Activated CD4-positive, alpha-beta T cell treated with anti-CD3 and anti-CD28 coated beads for 36 hours (primary cell): ENCODE measurements at regions not wholly inside any gene's neighbourhood (a gene's known extent, or its start where the extent isn't known, plus 50 kb on each side); places are given as distances from the start of the nearest gene placed in this dataset.

Experiments
- ATAC-seq: fragments of 200-7000 bp; cut with Tn5 transposase; one replicate; pipeline ENCODE4 v1.10.0; 2021; ENCODE audit warnings: mild to moderate bottlenecking, moderate library complexity
- CTCF ChIA-PET: fragments of 350-600 bp; sonication (Branson Sonifier 250); formaldehyde crosslinking; loops from one replicate; lab custom pipeline; 2021; ENCODE audit warnings: antibody characterized with exemption; lab: Charles Lee
- POLR2A ChIA-PET: fragments of 350-600 bp; sonication (Branson Sonifier 250); formaldehyde crosslinking; loops from one replicate; lab custom pipeline; 2021; ENCODE audit warnings: antibody characterized with exemption, inconsistent platforms; lab: Charles Lee
- DNase-seq: peaks from one replicate; pipeline ENCODE4 v3.0.0-alpha.2; 2020
- H3K27ac Mint-ChIP-seq: one replicate; pipeline ENCODE4 v1.8.0; 2021; ENCODE audit warnings: mixed read lengths
- H3K27me3 Mint-ChIP-seq: one replicate; pipeline ENCODE4 v1.8.0; 2021; ENCODE audit warnings: mixed read lengths
- H3K36me3 Mint-ChIP-seq: one replicate; pipeline ENCODE4 v1.8.0; 2021; ENCODE audit warnings: low read depth, mixed read lengths
- H3K4me1 Mint-ChIP-seq: one replicate; pipeline ENCODE4 v1.8.0; 2021; ENCODE audit warnings: mixed read lengths
- H3K4me3 Mint-ChIP-seq: one replicate; pipeline ENCODE4 v1.8.0; 2021; ENCODE audit warnings: mild to moderate bottlenecking, moderate library complexity, mixed read lengths
- H3K9me3 Mint-ChIP-seq: one replicate; pipeline ENCODE4 v1.8.0; 2021; ENCODE audit warnings: low read depth, mixed read lengths
- intact Hi-C, 2 experiments: fragments of 100-400 bp; cut with DNase I in 1 of 2; cut with micrococcal nuclease in 1 of 2; formaldehyde crosslinking; loops; one replicate each; pipeline versions ENCODE4 v1.14.2 to v1.15.1; 2022 to 2024; cut with DNase I, micrococcal nuclease

DNA sequence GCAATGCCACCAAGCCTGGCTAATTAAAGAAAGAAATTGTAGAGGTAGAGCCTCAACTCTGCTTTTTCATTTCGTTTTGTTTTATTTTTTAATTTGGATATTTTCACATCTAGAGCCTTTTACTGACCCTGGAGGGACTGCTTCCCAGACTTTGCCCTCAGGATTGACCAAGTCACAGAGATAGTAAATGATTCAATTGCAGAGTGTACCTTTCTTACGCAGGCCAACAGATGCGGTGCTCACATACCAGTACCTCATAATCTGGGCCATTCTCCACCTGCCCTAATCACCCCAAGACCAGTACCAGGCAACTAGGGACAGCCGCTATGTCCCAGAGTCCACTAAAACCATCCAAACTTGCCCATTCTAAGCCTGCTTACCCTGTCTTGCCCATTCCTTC is 110.8 kb downstream of the DDX1 start:
- Mint-ChIP-seq H3K9me3 (no peaks in the 10 kb centered on the region), H3K4me3 (no peak overlapping the region), H3K4me1 (no peaks in the 10 kb centered on the region), H3K27ac (no peak overlapping the region), H3K36me3 (no peaks in the 10 kb centered on the region), H3K27me3 (peaks cover 3% of the 10 kb centered on the region)
- DNase-seq: no peak
- intact Hi-C loops: no loop called here
- ChIA-PET POLR2A (no interaction called here), CTCF (no interaction called here)
- no peak for ATAC-seq

GRCh38 chr2:15703365-15703869 is 111.7 kb downstream of the DDX1 start:
- ATAC-seq: no peak
- H3K4me1 Mint-ChIP-seq: no peaks in the 10 kb centered on the region
- no peak overlapping the region for H3K4me3 Mint-ChIP-seq
- intact Hi-C loops: no loop called here
- POLR2A ChIA-PET: no interaction called here
- no peak for DNase-seq
- CTCF ChIA-PET: no interaction called here
- H3K36me3 Mint-ChIP-seq: no peaks in the 10 kb centered on the region
- H3K27ac Mint-ChIP-seq: no peak overlapping the region
- no peaks in the 10 kb centered on the region for H3K9me3 Mint-ChIP-seq
- H3K27me3 Mint-ChIP-seq: peaks cover 3% of the 10 kb centered on the region

GRCh38 chr2:15704086-15704787 is 112.6 kb downstream of the DDX1 start:
- DNase-seq (no peak), ATAC-seq (no peak)
- Mint-ChIP-seq H3K36me3 (no peaks in the 10 kb centered on the region), H3K27ac (no peak overlapping the region), H3K9me3 (no peaks in the 10 kb centered on the region), H3K4me1 (no peaks in the 10 kb centered on the region), H3K27me3 (peaks cover 3% of the 10 kb centered on the region), H3K4me3 (no peak overlapping the region)
- intact Hi-C loops: no loop called here
- CTCF ChIA-PET: no interaction called here
- POLR2A ChIA-PET: interaction anchor here (0.6 kb wide), 1 partner anchor 297 kb away, joined by 3 read pairs; no protein-coding TSS in a partner anchor

- no peak for ATAC-seq
- ChIA-PET CTCF (no interaction called here), POLR2A (no interaction called here)
- Mint-ChIP-seq H3K27me3 (peaks cover 3% of the 10 kb centered on the region), H3K9me3 (no peaks in the 10 kb centered on the region), H3K27ac (no peak overlapping the region), H3K36me3 (no peaks in the 10 kb centered on the region), H3K4me3 (no peak overlapping the region), H3K4me1 (no peaks in the 10 kb centered on the region)
- no peak for DNase-seq
- intact Hi-C loops: no loop called here
Observed at GRCh38 chr2:15704788-15705115, 113.1 kb downstream of the DDX1 start.

DNA sequence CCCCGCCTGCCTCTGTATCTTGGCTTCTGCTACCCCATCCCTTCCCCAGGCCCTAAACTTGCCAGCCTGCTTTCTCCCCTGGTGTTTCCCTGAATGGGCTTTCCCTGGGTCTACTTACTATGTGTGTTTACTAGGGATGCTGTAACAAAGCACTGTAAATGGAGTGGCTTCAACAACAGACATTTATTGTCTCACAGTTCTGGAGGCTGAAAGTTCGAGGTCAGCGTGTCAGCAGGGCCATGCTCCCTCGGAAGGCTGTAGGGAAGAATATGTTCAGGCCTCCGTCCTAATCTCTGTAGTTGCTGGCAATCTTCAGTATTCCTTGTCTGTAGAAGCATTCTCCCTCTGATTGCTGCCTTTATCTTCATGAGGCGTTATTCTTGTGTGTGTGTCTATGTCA is 113.6 kb downstream of the DDX1 start:
- ATAC-seq (no peak), DNase-seq (no peak)
- no peaks in the 10 kb centered on the region for H3K9me3 Mint-ChIP-seq
- no peaks in the 10 kb centered on the region for H3K36me3 Mint-ChIP-seq
- no peaks in the 10 kb centered on the region for H3K4me1 Mint-ChIP-seq
- H3K27me3 Mint-ChIP-seq: peaks cover 3% of the 10 kb centered on the region
- no peak overlapping the region for H3K4me3 Mint-ChIP-seq
- ChIA-PET POLR2A (no interaction called here), CTCF (no interaction called here)
- H3K27ac Mint-ChIP-seq: no peak overlapping the region
- intact Hi-C loops: no loop called here

- H3K27me3 Mint-ChIP-seq: peaks cover 3% of the 10 kb centered on the region
- ChIA-PET POLR2A (no interaction called here), CTCF (no interaction called here)
- DNase-seq: no peak
- H3K36me3 Mint-ChIP-seq: no peaks in the 10 kb centered on the region
- no peak overlapping the region for H3K27ac Mint-ChIP-seq
- H3K9me3 Mint-ChIP-seq: no peaks in the 10 kb centered on the region
- no peak for ATAC-seq
- no peak overlapping the region for H3K4me3 Mint-ChIP-seq
- intact Hi-C loops: no loop called here
- H3K4me1 Mint-ChIP-seq: no peaks in the 10 kb centered on the region
Observed at GRCh38 chr2:15705839-15706386, 114.2 kb downstream of the DDX1 start.

GRCh38 chr2:15706424-15706823 is 114.8 kb downstream of the DDX1 start:
- Mint-ChIP-seq H3K27me3 (peaks cover 3% of the 10 kb centered on the region), H3K36me3 (no peaks in the 10 kb centered on the region), H3K9me3 (no peaks in the 10 kb centered on the region), H3K4me3 (no peak overlapping the region), H3K27ac (no peak overlapping the region), H3K4me1 (no peaks in the 10 kb centered on the region)
- no peak for DNase-seq
- ChIA-PET POLR2A (no interaction called here), CTCF (no interaction called here)
- ATAC-seq: no peak
- intact Hi-C loops: no loop called here

DNA sequence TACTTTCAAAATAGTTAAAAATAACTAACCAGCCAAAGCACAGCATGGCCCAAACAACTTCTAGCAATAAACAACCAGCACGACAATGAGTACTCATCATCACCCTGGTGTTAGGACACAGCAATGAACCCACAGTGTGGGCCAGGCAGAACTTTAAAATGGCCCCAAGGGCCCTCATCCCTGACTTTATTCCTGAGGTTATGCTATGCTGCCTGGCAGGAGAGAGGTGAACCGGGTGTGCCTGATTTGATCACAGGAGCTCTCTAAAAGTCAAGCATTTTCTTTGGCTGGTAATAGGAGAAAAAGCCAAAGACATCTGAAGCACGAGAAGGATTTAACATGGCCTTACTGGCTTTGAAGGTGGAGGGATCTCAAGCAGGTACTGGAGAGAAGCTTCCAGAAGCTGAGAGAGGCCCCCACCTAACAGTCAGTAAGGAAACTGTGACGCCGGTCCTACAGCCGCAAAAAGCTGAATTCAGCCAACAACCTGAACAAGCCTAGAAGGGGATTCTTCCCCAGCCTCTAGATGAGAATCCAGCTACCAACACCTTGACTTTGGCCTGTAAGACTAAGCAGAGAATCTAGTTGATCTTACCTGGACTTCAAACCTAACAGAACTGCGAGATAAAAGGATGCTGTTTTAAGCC is 115.4 kb downstream of the DDX1 start:
- CTCF ChIA-PET: no interaction called here
- no peak overlapping the region for H3K27ac Mint-ChIP-seq
- no peak overlapping the region for H3K4me3 Mint-ChIP-seq
- no peaks in the 10 kb centered on the region for H3K4me1 Mint-ChIP-seq
- H3K27me3 Mint-ChIP-seq: peaks cover 5% of the 10 kb centered on the region
- H3K36me3 Mint-ChIP-seq: no peaks in the 10 kb centered on the region
- POLR2A ChIA-PET: no interaction called here
- intact Hi-C loops: no loop called here
- no peaks in the 10 kb centered on the region for H3K9me3 Mint-ChIP-seq
- DNase-seq: no peak
- ATAC-seq: no peak

DNA sequence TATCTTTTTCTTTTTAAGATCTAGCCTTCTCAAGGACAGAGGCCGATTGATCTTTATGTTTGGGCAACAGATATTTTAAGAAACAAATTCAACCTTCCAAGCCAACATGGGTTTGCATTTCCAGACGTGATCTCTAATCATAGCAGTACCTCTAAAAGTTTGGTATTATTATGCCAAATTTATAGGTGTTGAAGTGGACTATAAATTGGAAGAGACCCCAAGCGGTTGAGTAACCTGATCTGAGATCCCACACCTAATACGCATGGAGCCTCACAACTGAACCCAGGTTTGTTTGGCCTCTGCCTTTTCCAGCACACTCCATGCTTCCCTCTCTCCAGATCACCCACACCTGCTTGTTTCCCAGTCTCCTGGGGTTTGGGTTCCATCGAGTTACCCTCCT is 116.5 kb downstream of the DDX1 start:
- intact Hi-C loops: no loop called here
- Mint-ChIP-seq H3K27me3 (peaks cover 2% of the 10 kb centered on the region), H3K9me3 (no peaks in the 10 kb centered on the region), H3K36me3 (no peaks in the 10 kb centered on the region), H3K4me1 (no peaks in the 10 kb centered on the region), H3K4me3 (no peak overlapping the region), H3K27ac (no peak overlapping the region)
- DNase-seq (no peak), ATAC-seq (no peak)
- CTCF ChIA-PET: no interaction called here
- POLR2A ChIA-PET: no interaction called here

DNA sequence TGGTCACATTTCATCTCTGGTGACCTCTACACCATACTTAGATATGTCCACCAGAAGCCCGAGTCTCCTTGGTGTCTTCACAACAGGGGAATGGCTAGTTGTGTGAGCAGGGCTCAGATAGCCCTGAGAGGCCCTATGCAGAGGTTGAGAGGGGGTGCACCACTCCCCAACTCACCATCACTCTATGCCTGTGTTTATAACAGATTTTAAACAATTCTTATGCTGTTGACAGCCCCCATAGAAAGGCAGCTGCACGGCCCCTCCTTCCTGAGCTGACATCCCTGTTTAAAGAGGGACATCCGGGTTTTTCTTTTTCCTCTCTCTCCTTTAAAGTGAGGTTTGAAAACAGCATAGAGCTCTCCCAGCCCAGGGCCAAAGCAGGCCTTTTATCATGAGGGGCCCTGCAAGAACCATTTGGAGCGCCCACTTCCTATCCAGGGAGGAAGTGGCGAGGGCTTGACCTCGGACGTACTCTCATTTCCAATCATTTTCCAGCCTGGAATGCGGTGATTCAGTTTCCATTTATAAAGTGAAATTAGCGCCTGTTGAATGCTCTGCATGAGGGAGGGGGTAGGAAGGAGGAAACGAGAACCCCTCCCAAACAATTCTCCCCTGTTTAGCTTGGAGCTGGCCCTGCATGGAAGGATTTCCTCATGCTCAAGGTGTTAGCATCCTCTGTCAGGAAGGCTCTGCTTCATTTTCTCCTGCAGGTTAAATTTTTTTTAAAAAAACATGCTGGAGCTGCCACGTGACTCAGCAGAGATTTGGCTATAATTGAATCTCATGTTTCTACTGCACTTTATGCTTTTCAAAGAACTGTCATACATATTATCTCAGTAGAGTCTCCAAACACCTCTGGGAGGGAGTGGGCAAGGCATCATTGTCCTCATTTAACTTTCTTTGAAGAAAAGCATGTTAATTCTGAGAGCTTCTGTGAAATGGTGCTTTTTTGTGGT is 117.5 kb downstream of the DDX1 start:
- DNase-seq (no peak), ATAC-seq (no peak)
- Mint-ChIP-seq H3K4me3 (no peak overlapping the region), H3K4me1 (no peaks in the 10 kb centered on the region), H3K9me3 (no peaks in the 10 kb centered on the region), H3K27ac (no peak overlapping the region), H3K27me3 (peaks cover 2% of the 10 kb centered on the region), H3K36me3 (no peaks in the 10 kb centered on the region)
- CTCF ChIA-PET: no interaction called here
- intact Hi-C loops: no loop called here
- POLR2A ChIA-PET: no interaction called here

DNA sequence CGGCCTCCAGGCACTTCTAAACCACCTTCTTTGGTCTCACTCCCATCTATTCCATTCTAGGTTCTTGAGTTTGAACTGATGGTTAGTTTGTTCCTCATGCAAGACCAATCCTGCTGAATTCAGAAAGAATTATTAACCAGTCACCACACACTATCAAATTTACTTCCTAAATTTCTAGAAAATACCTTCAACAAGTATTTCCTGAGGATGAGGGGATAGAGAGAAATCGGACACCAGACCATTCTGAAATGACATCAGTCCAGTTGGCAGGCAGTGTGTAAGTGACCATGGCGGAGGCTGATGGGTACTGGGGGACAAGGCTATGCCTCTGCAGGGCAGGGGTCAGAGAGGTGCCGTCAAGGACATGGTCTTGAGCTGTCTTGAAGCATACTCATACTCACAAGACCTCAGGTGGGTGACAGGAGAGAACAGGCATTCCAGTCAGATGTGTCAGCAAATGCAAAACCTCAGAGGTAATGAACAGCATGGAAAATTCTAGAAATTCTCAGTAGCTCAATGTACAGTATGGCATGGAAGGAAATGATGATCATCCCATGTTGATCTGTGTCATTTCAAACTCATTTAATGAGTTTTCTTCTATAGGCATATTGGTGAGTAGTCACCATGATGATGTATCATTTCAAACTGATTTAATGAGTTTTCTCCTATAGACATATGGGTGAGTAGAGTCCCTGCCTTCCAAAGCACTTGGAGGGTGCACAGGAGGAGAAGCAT is 119.6 kb downstream of the DDX1 start:
- no peak for ATAC-seq
- no peaks in the 10 kb centered on the region for H3K36me3 Mint-ChIP-seq
- ChIA-PET CTCF (no interaction called here), POLR2A (no interaction called here)
- DNase-seq: no peak
- no peak overlapping the region for H3K27ac Mint-ChIP-seq
- H3K9me3 Mint-ChIP-seq: no peaks in the 10 kb centered on the region
- intact Hi-C loops: no loop called here
- H3K4me3 Mint-ChIP-seq: no peak overlapping the region
- H3K4me1 Mint-ChIP-seq: no peaks in the 10 kb centered on the region
- peaks cover 2% of the 10 kb centered on the region for H3K27me3 Mint-ChIP-seq
